SK-N-SH (cell line): ENCODE measurements at regions not wholly inside any gene's neighbourhood (a gene's known extent, or its start where the extent isn't known, plus 50 kb on each side); places are given as distances from the start of the nearest gene placed in this dataset.

Source experiments
- CTCF ChIA-PET: fragments of 300-600, 350-600 bp; formaldehyde crosslinking; extraction: SDS; loops from one replicate; lab custom pipeline; 2021; lab: Yijun Ruan, JAX
- POLR2A ChIA-PET: fragments of 350-600 bp; sonication (Branson Sonifier 250); formaldehyde crosslinking; extraction: SDS; loops from one replicate; lab custom pipeline; 2020; ENCODE audit warnings: antibody characterized with exemption, inconsistent platforms; lab: Yijun Ruan, JAX
- DNase-seq: peaks from one replicate; pipeline ENCODE4 v3.0.0; 2012
- H2AFZ ChIP-seq: fragments of 200-600 bp; sonication (generic); 2 replicates; pipeline ENCODE4 v1.8.1; 2016; ENCODE audit warnings: antibody characterized with exemption, mild to moderate bottlenecking, low read depth
- H3F3A ChIP-seq: fragments of 200-600 bp; sonication (generic); replicated peaks from 2 replicates; pipeline ENCODE3; 2016; ENCODE audit warnings: antibody characterized with exemption, mild to moderate bottlenecking; ENCODE audit not compliant: insufficient read depth
- H3K27ac ChIP-seq, 2 experiments: fragments of 200-500 bp in 1 of 2; fragments of 200-600 bp in 1 of 2; sonication (Bioruptor generic) in 1 of 2; sonication (generic), shearing (Covaris generic) in 1 of 2; 2 replicates each; pipeline versions ENCODE4 v1.5.1 to v1.6.1; 2014 to 2016; ENCODE audit warnings: low read depth in 2 of 2, inconsistent platforms in 1 of 2, low read length in 1 of 2, mild to moderate bottlenecking in 1 of 2, mixed read lengths in 1 of 2
- H3K27me3 ChIP-seq: fragments of 200-600 bp; sonication (generic), shearing (Covaris generic); 2 replicates; pipeline ENCODE4 v1.6.1; 2016; ENCODE audit warnings: mixed run types; ENCODE audit not compliant: insufficient read depth
- H3K36me3 ChIP-seq, 2 experiments: fragments of 200-500 bp in 1 of 2; fragments of 200-600 bp in 1 of 2; sonication (Bioruptor generic) in 1 of 2; sonication (generic) in 1 of 2; replicated peaks in 1 of 2; 2 replicates each; pipeline versions ENCODE3 to v1.5.1; 2014 to 2016; ENCODE audit warnings: low read length in 1 of 2, mild to moderate bottlenecking in 1 of 2; ENCODE audit not compliant: insufficient read depth in 2 of 2, control insufficient read depth in 1 of 2
- H3K4me1 ChIP-seq, 2 experiments: fragments of 200-500 bp in 1 of 2; fragments of 200-600 bp in 1 of 2; sonication (Bioruptor generic) in 1 of 2; sonication (generic), shearing (Covaris generic) in 1 of 2; 2 replicates each; pipeline versions ENCODE4 v1.5.1 to v1.6.1; 2014 to 2016; ENCODE audit warnings: low read depth in 1 of 2, low read length in 1 of 2, mixed run types in 1 of 2; ENCODE audit not compliant: insufficient read depth in 2 of 2, control insufficient read depth in 1 of 2
- H3K4me2 ChIP-seq: fragments of 200-600 bp; sonication (generic), shearing (Covaris generic); 2 replicates; pipeline ENCODE4 v1.6.1; 2017; ENCODE audit warnings: mixed run types
- H3K4me3 ChIP-seq, 2 experiments: fragments of 200-500 bp in 1 of 2; fragments of 200-600 bp in 1 of 2; sonication (Bioruptor generic) in 1 of 2; sonication (generic), shearing (Covaris generic) in 1 of 2; 2 replicates each; pipeline versions ENCODE4 v1.5.1 to v1.8.1; 2014 to 2016; ENCODE audit warnings: low read depth in 2 of 2, inconsistent platforms in 1 of 2, low read length in 1 of 2, mild to moderate bottlenecking in 1 of 2, mixed read lengths in 1 of 2, moderate library complexity in 1 of 2
- H3K79me2 ChIP-seq: fragments of 200-600 bp; sonication (generic); 2 replicates; pipeline ENCODE4 v1.8.1; 2017; ENCODE audit warnings: mild to moderate bottlenecking; ENCODE audit not compliant: insufficient read depth
- H3K9ac ChIP-seq: fragments of 200-600 bp; sonication (generic); 2 replicates; pipeline ENCODE4 v1.6.1; 2017; ENCODE audit warnings: mixed run types
- H3K9me2 ChIP-seq: fragments of 200-600 bp; sonication (generic); 2 replicates; pipeline ENCODE4 v1.6.1; 2017; ENCODE audit warnings: mixed run types
- H3K9me3 ChIP-seq: fragments of 200-600 bp; sonication (generic); 2 replicates; pipeline ENCODE4 v1.6.1; 2017; ENCODE audit warnings: mixed run types, mild to moderate bottlenecking, moderate library complexity
- H4K20me1 ChIP-seq: fragments of 200-600 bp; sonication (generic); 2 replicates; pipeline ENCODE4 v1.6.1; 2017; ENCODE audit warnings: mild to moderate bottlenecking, mixed run types; ENCODE audit not compliant: insufficient read depth
- CHD2 ChIP-seq: fragments of 150-350 bp; IDR thresholded peaks from 2 replicates; pipeline ENCODE4 v1.6.1; 2018; ENCODE audit warnings: low read length; ENCODE audit not compliant: partially characterized antibody
- CTCF ChIP-seq: fragments of 200-600 bp; sonication (generic); IDR thresholded peaks from 2 replicates; pipeline ENCODE4 v1.6.1; 2017; ENCODE audit warnings: antibody characterized with exemption, mild to moderate bottlenecking, moderate library complexity
- FOSL2 ChIP-seq: IDR thresholded peaks from 2 replicates; pipeline ENCODE4 v1.4.0; 2012; ENCODE audit warnings: low read depth, mild to moderate bottlenecking, moderate library complexity, borderline replicate concordance
- FOXM1 ChIP-seq: IDR thresholded peaks from 2 replicates; pipeline ENCODE4 v1.4.0; 2012; ENCODE audit warnings: low read depth, mild to moderate bottlenecking
- GATA2 ChIP-seq: sonication (generic); formaldehyde crosslinking; IDR thresholded peaks from 2 replicates; pipeline ENCODE4 v1.5.0; 2020; ENCODE audit warnings: mild to moderate bottlenecking, missing genetic modification reagents
- IRF3 ChIP-seq: fragments of 150-350 bp; IDR thresholded peaks from 2 replicates; pipeline ENCODE4 v1.6.1; 2016; ENCODE audit warnings: mild to moderate bottlenecking, low read depth, low read length
- MAX ChIP-seq: IDR thresholded peaks from 2 replicates; pipeline ENCODE4 v1.4.0; 2012; ENCODE audit warnings: low read depth
- NFIC ChIP-seq: IDR thresholded peaks from 2 replicates; pipeline ENCODE4 v1.4.0; 2012; ENCODE audit warnings: borderline replicate concordance
- NRF1 ChIP-seq: IDR thresholded peaks from 2 replicates; pipeline ENCODE4 v1.6.1; 2012; ENCODE audit warnings: low read depth, mild to moderate bottlenecking, low read length
- PBX3 ChIP-seq: IDR thresholded peaks from 2 replicates; pipeline ENCODE4; 2012
- REST ChIP-seq: IDR thresholded peaks from 2 replicates; pipeline ENCODE4 v1.6.1; 2012; ENCODE audit warnings: mild to moderate bottlenecking, low read depth, low read length, moderate library complexity
- RFX5 ChIP-seq: IDR thresholded peaks from 2 replicates; pipeline ENCODE4 v1.6.1; 2012; ENCODE audit warnings: mild to moderate bottlenecking, improper control_type of control experiment, low read length
- RXRA ChIP-seq: IDR thresholded peaks from 2 replicates; pipeline ENCODE4 v1.4.0; 2012; ENCODE audit warnings: low read depth, mild to moderate bottlenecking, borderline replicate concordance
- SIN3A ChIP-seq: IDR thresholded peaks from 2 replicates; pipeline ENCODE4 v1.6.1; 2012; ENCODE audit warnings: low read depth, mild to moderate bottlenecking, low read length, moderate library complexity, borderline replicate concordance
- SMC3 ChIP-seq: IDR thresholded peaks from 2 replicates; pipeline ENCODE4 v1.6.1; 2012; ENCODE audit warnings: low read depth, low read length, improper control_type of control experiment
- USF1 ChIP-seq: IDR thresholded peaks from 2 replicates; pipeline ENCODE4 v1.4.0; 2012; ENCODE audit warnings: low read depth, borderline replicate concordance
- YY1 ChIP-seq: IDR thresholded peaks from 2 replicates; pipeline ENCODE4 v1.4.0; 2012; ENCODE audit warnings: low read depth, mild to moderate bottlenecking
- ZBTB33 ChIP-seq: IDR thresholded peaks from 2 replicates; pipeline ENCODE4 v1.4.0; 2012; ENCODE audit warnings: low read depth, borderline replicate concordance
- WGBS: methylation state at CpG from one replicate; pipeline ENCODE4 v1.1.6; 2017; ENCODE audit warnings: low lambda C conversion rate; 5-methylcytosine and 5-hydroxymethylcytosine counted together

GRCh38 chr4:119678761-119679160 is 50.2 kb upstream of the PDE5A start:
- Histone ChIP-seq H4K20me1 (no peaks in the 10 kb centered on the region), H3K36me3 (no peaks in the 10 kb centered on the region), H3K4me2 (no peak overlapping the region), H3K79me2 (no peaks in the 10 kb centered on the region), H3K9me2 (no peaks in the 10 kb centered on the region), H3K27me3 (no peaks in the 10 kb centered on the region), H3K9ac (no peak overlapping the region), H3K27ac (no peak overlapping the region), H3F3A (no peaks in the 10 kb centered on the region), H3K4me1 (peaks cover 0 to 8% of the 10 kb centered on the region in 2 experiments; a peak in 1 of 4 replicates), H3K9me3 (no peaks in the 10 kb centered on the region), H2AFZ (no peak overlapping the region), H3K4me3 (no peak overlapping the region)
- ChIA-PET CTCF (interaction anchor here (0.7 to 1.4 kb wide), 2 partner anchors 13 to 50 kb away, joined by 3 to 10 read pairs; partner anchors contain the start of gene PDE5A), POLR2A (no interaction called here)
- 69% methylated on average over 1 of the region's 1 CpG for WGBS
- DNase-seq: no peak
- TF ChIP-seq GATA2 (CRISPR knock-in tag) (no peak), NFIC (no peak), PBX3 (no peak), RFX5 (no peak), CHD2 (no peak), FOXM1 (no peak), ZBTB33 (no peak), YY1 (no peak), SMC3 (no peak), NRF1 (no peak), IRF3 (no peak), CTCF (no peak), MAX (no peak), SIN3A (no peak), RXRA (no peak), FOSL2 (no peak), USF1 (no peak), REST (no peak)
